Neutrophil (primary cell): ENCODE measurements at regions not wholly inside any gene's neighbourhood (a gene's known extent, or its start where the extent isn't known, plus 50 kb on each side); places are given as distances from the start of the nearest gene placed in this dataset.

Experiments
- H3K27ac ChIP-seq: fragments of 200-600 bp; sonication (generic); 2 replicates; pipeline ENCODE4 v1.5.1; 2016; ENCODE audit warnings: mild to moderate bottlenecking, moderate library complexity
- H3K27me3 ChIP-seq: fragments of 200-600 bp; sonication (generic); 2 replicates; pipeline ENCODE4 v1.6.0; 2016; ENCODE audit warnings: mild to moderate bottlenecking
- H3K36me3 ChIP-seq: fragments of 200-600 bp; sonication (generic); 2 replicates; pipeline ENCODE4 v1.5.1; 2017
- H3K4me1 ChIP-seq, 2 experiments: fragments of 200-600 bp in 1 of 2; sonication (generic) in 1 of 2; 1 replicate in 1 of 2; 2 replicates in 1 of 2; pipeline versions ENCODE4 v1.5.1 to v1.6.1; 2013 to 2016; ENCODE audit warnings: low read depth in 1 of 2, low read length in 1 of 2, mild to moderate bottlenecking in 1 of 2, moderate library complexity in 1 of 2; ENCODE audit not compliant: control insufficient read depth in 1 of 2, insufficient read depth in 1 of 2
- H3K4me3 ChIP-seq, 2 experiments: fragments of 200-600 bp in 1 of 2; sonication (generic) in 1 of 2; 1 replicate in 1 of 2; 2 replicates in 1 of 2; pipeline ENCODE4 v1.5.1; 2013 to 2016; ENCODE audit warnings: low read depth in 1 of 2, low read length in 1 of 2, mild to moderate bottlenecking in 1 of 2, moderate library complexity in 1 of 2
- H3K9me3 ChIP-seq: fragments of 200-600 bp; sonication (generic); 2 replicates; pipeline ENCODE4 v1.5.1; 2016
- TF ChIP-seq, protein P1 (sequence below): fragments of 200-600 bp; sonication (generic); IDR thresholded peaks from 2 replicates; pipeline ENCODE4 v1.5.1; 2016; ENCODE audit warnings: antibody characterized with exemption

DNA sequence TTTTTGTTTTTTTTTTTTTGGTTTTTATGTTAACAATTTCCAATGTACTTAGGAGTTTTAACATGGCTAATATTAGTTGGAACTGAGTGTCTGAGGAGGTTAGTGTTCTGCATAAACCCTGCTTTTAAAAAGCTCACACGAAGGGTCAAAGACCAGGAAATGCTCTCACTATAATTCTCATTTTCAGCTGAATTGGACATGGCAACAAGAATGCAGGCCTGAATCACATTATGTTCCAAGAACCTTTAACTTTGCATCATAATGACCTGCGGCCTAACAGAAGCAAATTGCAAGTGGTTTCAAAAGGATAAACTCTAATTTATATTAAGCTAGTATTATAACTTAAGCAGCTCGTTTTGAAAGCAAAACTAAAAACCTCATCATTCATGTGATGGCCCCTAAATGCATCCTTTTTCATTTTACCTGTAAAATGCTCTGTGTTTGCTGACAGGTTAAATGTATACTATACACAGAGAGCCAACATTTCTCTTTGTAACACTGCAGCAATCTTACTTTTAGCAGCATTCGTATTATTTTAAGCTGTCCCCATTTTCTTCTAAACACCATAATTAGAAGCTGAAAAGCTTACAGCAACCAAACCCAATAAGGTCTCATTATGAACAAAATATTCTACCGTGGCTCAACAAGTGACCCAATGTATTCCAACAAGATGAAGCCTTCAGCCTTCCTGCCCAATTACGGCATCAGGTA is 242.8 kb upstream of the SP4 start:
- TF ChIP-seq, protein P1, sequence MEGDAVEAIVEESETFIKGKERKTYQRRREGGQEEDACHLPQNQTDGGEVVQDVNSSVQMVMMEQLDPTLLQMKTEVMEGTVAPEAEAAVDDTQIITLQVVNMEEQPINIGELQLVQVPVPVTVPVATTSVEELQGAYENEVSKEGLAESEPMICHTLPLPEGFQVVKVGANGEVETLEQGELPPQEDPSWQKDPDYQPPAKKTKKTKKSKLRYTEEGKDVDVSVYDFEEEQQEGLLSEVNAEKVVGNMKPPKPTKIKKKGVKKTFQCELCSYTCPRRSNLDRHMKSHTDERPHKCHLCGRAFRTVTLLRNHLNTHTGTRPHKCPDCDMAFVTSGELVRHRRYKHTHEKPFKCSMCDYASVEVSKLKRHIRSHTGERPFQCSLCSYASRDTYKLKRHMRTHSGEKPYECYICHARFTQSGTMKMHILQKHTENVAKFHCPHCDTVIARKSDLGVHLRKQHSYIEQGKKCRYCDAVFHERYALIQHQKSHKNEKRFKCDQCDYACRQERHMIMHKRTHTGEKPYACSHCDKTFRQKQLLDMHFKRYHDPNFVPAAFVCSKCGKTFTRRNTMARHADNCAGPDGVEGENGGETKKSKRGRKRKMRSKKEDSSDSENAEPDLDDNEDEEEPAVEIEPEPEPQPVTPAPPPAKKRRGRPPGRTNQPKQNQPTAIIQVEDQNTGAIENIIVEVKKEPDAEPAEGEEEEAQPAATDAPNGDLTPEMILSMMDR: no peak
- Histone ChIP-seq H3K27me3 (no peaks in the 10 kb centered on the region), H3K27ac (no peak overlapping the region), H3K4me3 (no peak overlapping the region), H3K36me3 (no peaks in the 10 kb centered on the region), H3K4me1 (no peaks in the 10 kb centered on the region), H3K9me3 (no peaks in the 10 kb centered on the region)

DNA sequence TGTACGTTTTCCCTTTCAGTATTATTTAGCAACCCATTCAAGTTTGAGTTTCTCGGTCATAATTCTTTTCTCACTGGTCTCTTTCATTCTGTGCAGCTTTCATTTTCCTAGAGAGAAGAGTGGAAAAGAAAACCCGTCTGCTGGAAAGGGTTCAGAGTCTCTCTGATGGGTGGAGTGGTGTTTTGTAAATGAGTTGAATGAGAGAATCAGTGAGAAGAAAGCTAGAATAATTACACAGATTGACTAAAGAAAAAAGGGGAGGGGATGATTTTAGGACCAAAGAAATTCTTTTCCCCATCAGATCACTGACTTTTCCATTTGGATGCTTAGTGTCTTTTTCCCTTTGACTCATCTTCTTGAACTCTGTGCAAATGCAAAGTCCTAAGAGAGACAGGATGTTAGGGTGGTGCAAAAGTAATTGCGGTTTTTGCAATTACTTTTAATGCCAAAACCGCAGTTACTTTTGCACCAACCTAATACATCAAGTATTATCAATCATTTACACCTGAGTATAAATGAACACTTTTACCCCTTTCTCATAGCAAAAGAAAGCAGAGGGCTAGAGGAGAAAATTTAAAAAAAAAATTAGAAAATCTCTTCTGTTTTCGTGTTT is 242.1 kb upstream of the SP4 start:
- Histone ChIP-seq H3K27me3 (no peaks in the 10 kb centered on the region), H3K27ac (no peak overlapping the region), H3K4me1 (no peaks in the 10 kb centered on the region), H3K4me3 (no peak overlapping the region), H3K36me3 (no peaks in the 10 kb centered on the region), H3K9me3 (no peaks in the 10 kb centered on the region)
- TF ChIP-seq, protein P1: no peak

DNA sequence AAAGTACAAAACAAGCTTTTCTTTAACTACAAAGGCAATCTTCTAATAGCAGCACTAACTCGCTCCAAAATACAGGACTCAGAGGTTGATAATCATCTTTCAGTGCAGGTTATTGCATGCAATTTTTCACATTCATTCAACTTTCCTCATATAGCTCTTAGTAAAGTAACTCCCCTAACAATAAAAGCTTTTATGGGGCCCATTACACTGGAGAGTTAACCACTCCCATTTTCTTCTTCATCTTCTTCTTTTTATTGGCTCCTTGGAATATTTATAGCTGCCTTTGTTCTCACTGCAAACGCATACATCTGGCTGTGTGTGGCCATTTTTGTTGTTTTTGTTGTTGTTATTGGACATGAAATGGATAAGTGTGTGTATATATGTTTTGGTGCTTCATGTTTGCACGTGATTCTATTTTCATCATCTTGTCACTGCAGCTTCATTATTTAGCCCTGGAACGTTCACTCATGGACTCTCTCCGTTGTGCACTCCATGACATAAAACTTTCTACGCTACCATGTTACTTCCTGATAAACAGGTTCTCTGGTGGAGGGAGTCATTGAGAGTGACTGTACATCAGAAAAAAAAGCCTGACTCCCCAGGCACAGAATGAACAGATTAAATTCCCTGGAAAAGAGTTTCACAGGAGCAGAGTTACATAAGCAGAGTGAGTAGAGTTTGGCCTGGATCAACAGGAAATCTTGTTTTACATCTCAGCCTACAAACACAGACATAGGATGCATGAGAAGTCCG is 236.4 kb upstream of the SP4 start:
- H3K9me3 ChIP-seq: no peaks in the 10 kb centered on the region
- H3K4me3 ChIP-seq: no peak overlapping the region
- H3K27ac ChIP-seq: no peak overlapping the region
- TF ChIP-seq, protein P1: no peak
- no peaks in the 10 kb centered on the region for H3K4me1 ChIP-seq
- no peaks in the 10 kb centered on the region for H3K27me3 ChIP-seq
- H3K36me3 ChIP-seq: no peaks in the 10 kb centered on the region

DNA sequence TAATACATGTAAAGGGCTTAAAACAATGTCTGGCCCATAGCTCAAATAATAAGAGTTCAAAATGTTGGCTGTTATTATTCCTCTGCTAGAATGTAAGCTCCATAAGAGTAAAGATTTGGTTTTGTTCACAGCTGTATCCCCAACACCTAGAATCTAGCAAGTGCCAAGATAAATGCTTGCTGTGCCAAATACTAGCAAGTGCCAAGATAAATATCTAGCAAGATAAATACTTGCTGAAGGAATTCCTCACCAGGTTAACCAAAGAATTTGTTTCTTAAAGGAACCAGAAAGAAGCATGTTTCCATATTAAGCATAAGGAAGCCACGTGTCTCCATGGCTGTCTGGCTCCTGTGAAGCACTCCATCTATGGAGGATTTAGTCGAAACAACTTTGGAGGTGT is 235.2 kb upstream of the SP4 start:
- Histone ChIP-seq H3K9me3 (no peaks in the 10 kb centered on the region), H3K4me1 (no peaks in the 10 kb centered on the region), H3K27me3 (no peaks in the 10 kb centered on the region), H3K4me3 (no peak overlapping the region), H3K36me3 (no peaks in the 10 kb centered on the region), H3K27ac (no peak overlapping the region)
- TF ChIP-seq, protein P1: no peak

DNA sequence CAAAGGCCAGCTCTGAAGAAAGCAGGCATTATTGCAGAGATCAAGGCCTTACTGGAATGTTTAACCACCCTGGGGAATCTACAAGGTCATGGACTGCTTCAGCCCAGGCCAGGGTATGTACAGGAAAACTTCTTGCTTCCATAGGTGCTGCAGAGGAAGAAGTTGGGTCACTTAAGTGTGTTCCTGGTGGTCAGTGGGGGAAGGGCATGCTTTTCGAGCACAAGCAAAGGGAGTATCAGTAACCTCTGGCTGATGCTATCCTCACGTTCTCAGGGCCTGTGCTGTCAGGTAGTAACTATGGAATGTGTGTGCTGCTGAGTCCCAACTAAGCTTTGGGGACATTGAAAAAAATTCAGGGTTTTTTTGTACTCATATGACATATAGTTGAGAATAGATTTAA is 234.0 kb upstream of the SP4 start:
- H3K27me3 ChIP-seq: no peaks in the 10 kb centered on the region
- no peaks in the 10 kb centered on the region for H3K36me3 ChIP-seq
- no peak overlapping the region for H3K4me3 ChIP-seq
- H3K4me1 ChIP-seq: no peaks in the 10 kb centered on the region
- H3K9me3 ChIP-seq: no peaks in the 10 kb centered on the region
- TF ChIP-seq, protein P1: no peak
- H3K27ac ChIP-seq: no peak overlapping the region
